GM21619 (cell line): ENCODE measurements at regions not wholly inside any gene's neighbourhood (a gene's known extent, or its start where the extent isn't known, plus 50 kb on each side); places are given as distances from the start of the nearest gene placed in this dataset.
"Not testable (repeated sequence)": the region's sequence is repeated elsewhere in the genome, so short reads cannot be mapped to it uniquely, and the experiment has no call there.

ENCODE experiments used
- ATAC-seq: cut with Tn5 transposase; IDR thresholded peaks from one replicate; pipeline ENCODE4 v1.9.1; 2021; ENCODE audit not compliant: unreplicated experiment

DNA sequence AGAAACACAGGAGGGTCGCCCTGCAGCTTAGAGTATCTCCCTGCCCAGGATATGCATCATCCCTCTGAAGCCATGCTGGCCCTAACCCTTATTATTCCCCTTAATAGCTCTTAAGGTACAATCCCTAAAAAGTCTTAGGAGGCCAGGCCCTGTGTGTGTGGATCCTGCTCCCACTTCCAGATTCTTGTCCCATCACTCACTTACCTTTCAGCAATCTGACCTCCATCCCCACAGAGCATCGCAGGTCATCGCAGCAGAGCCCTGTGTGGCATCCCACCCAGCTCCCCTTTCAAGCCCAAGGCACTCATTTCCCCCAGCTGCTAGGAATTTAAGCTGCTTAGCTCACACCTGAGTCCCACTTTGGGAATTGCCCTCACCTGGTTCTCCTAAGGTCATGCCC, 223.8 kb upstream of the SMLR1 start:
- no peak for ATAC-seq

DNA sequence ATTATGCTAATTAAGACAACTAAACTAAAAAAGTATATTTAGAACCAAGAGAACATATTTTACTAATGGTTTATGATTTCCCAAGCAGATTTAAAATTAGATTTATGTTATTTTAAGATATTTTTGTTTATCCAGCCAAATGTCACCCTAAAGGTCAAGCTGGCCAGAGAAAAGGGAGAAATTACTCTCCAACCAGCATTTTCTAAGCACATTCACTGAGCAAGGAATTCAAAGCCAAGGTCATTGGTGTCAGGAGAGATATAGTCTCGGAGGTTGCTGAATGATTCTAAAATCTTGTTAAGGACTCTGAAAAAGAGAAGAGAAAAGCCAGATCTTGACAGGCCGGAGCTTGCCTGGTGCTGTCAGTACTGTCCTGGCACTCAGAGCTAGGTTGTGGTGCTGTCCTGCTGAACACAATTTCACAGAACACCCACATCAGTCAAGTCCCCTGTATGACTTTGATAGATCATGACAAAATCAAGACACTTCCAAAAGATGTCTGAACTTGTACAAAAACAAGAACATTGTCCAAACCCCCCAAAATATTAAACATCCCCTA, 222.3 kb upstream of the SMLR1 start:
- no peak for ATAC-seq

DNA sequence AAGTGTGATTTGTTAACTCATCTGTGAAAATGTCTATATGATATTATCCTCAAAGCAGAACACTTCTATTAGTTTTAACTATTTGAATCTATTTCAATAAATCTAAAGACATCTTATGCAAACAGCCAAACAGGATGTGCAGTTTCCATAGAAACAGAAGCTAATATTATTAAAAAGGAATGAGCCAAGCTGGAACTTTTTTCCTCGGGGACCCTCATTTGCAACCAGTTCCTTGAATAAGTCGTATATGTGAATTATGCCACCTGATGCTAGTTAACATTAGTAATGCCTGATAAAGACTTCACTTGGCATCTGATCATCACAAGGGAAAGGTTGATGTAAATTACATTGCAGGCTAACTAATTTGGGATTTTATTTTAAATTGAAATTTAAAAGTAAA, 216.9 kb upstream of the SMLR1 start:
- ATAC-seq, result no peak

DNA sequence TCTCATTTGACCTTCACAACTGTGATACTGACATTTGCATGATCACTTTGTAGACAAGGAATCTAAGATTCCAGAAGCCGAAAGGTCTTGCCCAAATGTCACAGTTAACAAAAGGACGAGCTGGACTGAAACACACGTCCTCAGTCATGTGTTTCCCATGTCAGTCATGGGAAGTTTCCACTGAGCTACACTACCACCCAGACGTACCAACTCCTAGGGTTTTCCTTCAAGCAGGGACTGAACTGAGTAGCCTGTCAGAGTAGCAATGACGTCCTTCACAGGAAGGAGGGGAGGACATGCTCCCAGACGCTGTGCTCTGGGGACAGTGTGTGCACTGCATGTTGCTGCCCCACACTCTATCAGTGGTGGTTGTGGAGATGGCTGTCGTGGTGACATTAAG, 215.8 kb upstream of the SMLR1 start:
- ATAC-seq, result no peak

DNA sequence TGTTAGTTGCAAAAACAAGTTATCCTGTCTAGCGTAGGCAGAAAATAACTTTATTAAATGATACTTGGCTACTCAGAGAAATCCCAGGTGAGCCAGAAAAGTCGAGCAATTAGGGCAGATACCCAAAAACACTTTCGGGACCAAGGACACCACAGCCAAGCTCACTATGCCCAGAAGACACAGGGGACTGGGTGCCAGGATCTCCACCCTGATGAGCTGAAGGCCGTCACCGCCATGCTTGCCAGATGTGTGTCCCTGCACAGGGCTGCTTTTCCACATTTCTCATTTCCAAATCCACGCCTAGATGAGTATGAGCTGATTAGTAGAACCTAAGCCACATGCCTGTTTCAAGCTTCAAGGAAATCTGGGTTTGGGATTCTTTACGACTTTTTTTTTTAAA, 214.0 kb upstream of the SMLR1 start:
- ATAC-seq, result no peak

DNA sequence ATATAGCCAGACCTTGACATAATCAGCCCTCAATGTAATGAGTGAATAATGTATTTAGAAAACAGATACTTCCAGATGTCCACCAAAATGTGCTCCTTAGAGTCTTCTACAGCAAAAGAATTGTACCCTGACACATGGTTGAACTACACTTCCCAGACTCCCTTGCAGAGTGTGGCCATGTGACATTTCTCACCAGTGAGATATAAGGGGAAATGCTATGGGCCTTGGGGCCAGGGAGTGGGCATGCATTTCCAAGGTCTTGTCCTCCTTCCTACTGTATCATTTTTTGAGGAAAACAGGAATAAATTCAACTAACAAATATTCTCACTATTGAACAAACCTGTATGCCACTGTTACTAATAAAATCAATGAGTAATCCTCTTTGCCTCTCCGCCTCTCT, 211.4 kb upstream of the SMLR1 start:
- ATAC-seq, result no peak

DNA sequence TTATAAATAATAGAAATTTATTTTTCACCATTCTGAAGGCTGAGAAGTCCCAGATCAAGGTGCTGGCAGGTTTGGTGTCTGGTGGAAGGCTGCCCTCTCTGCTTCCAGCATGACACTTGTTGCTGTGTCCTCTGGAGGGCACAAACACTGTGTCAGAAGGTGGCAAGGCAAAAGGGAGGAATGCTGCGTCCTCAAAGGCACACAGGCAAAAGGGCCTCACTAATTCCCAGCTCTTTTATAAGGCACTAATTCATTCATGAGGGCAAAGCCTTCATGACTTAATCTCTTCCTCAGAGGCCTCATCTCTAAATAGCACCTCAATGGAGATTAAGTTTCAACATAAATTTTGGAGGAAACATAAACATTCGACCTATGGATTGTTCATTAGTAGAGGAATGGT, 209.5 kb upstream of the SMLR1 start:
- no peak for ATAC-seq

DNA sequence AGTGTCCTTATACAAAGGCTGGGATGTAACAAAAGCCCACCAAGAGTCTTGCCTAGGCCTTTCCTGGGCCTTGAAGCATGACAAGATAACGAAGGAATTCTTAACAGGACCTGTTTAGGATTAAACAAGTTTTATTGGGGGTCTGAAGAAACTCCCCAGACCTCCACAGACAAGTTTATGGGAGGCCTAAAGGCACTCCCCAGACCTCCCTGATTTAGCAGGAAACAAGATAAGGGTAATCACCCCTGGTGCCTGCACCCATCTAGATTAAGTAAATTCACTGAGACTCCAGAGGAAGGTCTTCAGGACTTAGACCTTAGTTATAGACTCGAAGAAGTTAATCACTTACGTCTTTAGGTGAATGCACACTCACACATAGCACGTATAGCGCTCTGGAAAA, 208.4 kb upstream of the SMLR1 start:
- not testable (repeated sequence) for ATAC-seq

DNA sequence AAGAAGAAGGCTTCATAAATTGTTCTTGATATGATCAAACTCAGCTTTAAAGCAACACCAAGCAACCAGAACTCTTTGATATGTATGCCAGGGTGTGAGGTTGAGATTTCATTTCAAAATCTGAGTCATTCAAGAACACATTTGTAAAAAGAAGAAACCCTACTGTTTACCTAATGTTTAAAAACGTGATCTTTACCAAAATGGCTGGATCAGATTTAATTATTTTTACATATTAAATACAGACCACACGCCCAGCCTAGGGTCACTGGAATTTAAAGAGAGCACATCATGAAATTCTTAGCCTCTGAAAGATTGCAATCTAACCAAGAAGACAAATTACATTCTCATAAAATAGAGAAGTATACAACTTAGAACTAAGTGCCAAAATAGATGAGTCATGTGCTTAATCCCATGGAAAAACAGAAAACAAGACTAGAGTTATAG, 206.8 kb upstream of the SMLR1 start:
- no peak for ATAC-seq

DNA sequence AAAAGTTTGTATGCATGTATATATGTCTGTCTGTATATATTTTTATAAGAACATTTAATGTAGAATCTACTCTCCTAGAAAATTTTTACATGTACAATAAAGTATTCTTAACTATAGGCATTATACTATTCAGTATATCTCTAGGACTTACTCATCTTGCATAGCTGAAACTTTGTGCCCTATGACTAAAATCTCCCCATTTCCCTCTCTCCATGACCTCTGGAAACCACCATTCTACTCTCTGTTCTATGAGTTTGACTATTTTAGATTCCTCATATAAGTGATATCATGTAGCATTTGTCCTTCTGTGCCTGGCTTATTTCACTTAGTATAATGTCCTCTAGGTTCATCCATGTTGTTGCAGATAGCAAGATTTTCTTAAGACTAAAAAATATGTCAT, 205.1 kb upstream of the SMLR1 start:
- ATAC-seq, result no peak

DNA sequence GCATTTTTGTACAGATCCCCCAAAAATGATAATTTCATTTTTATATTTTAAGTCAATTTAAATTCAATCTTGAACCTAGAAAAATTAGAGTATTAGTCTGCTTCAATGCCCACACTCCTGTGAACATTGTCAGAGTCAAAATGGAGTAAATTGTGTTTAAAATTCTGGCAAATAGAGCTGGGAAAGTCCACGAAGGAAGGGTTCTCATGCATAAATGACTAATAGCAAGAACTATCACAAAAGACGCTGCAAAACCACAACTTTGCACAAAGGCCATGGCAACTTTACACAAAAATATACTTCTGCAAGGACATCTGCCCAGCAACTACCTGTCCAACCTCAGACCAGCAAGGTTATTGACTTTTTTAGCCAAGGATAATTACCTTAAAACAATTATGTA, 203.2 kb upstream of the SMLR1 start:
- no peak for ATAC-seq

DNA sequence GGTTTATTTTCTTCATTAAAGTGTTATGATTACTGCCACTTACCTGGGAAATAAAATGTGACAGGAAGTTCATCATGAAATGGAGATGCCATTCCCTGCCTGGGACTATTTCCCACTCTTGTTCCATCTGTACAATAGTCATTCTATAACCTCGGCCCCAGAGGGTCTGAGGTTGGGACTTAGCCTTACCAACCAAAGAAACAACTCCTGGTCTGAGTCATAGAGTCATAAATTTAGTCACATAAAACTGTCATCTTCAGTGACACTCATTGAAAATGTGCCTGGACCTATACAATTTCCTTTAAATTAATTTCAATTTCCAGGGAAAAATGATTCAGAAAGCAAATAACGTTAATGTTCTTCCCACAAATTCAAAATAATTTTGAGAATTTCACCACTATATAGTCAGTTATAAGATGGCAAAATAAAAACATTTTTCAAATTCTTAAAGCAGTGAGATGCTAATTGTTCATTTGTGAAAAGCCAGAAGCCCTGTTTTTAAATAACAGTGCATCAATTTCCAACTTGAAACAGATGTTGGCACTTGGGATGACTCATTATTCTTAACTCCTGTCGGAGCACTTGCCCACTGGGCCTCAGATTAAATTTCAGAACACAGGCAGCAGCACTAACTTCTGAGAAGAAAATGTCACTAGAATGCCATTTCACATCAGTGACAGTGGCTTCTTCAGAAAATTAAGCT, 201.2 kb upstream of the SMLR1 start:
- ATAC-seq, result peak; percentile 83

DNA sequence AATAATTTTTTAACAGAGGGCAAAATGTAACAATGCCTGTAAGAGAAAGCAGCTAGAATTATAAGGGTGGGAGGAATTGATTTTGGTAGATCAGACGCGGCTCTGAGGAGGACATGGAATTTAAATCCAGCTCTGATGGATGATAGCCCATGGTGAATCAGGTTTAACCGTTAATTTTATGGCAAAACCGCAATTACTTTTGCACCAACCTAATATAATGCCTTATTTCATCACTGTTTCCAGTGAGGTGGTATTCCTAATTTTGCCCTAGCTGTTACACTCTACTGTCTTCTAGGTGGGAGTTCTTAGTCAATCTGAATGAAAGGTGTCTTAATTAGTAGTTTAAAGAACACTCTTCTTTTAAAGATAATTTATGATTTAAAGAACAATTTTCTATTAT, 198.3 kb upstream of the SMLR1 start:
- ATAC-seq, result no peak

DNA sequence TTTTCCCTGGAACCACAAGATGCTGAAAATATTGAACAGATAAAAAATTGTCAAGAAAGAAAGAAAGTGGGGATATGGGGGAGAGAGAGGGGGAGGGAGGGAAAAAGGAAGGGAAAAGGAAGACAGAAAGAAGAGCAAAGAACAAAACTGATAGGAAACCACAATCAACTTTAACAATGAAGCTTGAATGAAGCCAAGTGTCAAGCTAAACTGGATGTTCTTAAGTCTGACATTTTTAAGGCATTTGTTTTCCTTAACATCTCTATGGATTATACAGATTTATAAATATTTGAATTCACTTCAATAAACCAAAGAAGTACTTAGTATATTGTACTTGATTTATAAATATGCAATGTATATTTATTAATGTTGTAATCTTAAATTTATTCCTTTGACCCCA, 197.6 kb upstream of the SMLR1 start:
- ATAC-seq, result no peak

DNA sequence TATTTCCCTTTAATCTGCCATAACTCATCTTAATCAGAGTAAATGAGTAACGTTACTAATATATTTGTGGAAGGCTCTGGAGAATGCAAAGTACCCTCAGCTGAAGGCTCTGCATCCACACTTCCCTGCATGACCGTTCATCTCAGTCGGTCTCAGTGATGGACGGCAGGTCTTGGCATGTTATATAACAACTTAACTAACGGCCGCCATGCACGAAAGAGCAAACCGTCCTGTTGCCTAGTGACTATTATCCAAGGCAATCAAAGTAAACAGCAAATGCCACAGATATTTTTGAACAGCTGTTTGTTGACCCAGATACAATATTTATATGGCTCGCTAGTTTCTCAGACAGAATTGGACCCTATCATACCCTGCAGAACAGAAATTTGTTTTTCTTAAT, 194.9 kb upstream of the SMLR1 start:
- no peak for ATAC-seq

DNA sequence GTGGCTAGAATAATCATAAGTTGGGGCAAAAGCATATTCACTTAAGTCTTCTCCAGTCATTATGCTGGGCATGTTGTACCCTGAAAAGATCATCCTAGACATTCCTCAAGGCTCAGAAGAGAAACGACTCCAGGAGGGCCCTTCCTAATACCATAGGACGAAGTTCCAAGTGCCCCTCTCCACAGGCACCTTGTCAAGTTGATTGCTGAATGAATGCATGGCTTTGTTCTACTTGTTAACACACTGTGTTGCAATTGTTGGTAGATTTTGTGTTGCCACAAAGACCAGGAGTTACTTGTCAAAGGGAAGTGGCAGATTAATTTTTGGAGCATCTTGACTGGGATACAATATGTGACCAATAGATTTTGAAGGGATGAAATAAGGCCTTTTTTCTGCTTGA, 194.3 kb upstream of the SMLR1 start:
- ATAC-seq, result no peak

DNA sequence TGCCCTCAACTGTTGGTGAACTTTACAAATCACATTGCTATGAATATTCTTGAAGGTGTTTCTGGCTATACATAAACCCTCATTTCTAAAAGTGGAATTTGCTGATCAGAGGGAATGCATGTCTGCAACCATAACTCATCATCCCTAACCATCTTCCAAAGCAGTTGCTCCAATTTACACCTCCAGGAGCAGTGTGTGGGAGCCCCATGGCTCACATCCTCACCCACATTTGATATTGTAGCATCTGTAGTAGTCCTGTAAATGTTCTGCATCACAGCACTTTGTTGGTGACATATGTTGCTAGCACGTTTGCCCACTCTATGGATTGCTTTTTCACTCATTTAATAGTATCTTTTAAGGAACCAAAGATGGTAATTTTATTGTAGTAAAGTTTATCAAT, 183.8 kb upstream of the SMLR1 start:
- no peak for ATAC-seq

DNA sequence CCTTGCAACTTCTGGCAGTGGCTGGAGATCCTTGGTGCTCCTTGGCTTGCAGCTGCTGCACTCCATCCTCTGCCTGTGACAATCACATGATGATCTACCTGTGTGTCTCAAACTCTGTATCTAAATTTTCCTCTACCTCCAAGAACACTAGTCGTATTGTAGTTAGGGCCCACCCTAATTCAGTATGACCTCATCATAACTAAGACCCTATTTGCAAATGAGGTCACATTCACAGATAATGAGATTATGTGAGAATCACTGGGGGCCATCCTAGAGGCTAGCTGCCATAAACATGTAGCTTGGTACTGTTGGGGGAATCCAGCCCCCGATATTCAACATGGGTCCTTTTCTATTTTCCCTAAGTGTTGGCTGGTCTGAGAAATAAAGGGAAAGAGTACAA, 183.0 kb upstream of the SMLR1 start:
- no peak for ATAC-seq

DNA sequence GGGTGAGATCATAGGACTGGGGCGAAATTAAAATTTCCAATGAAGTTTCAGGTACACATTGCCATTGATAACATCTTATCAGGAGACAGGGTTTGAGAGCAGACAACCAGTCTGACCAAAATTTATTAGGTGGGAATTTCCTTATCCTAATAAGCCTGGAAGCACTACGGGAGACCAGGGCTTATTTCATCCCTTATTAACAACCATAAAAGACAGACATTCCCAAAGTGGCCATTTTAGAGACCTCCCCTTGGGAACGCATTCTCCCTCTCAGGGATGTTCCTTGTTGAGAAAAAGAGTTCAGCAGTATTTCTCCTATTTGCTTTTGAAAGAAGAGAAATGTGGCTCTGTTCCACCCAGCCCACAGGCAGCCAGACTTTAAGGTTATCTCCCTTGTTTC, 182.4 kb upstream of the SMLR1 start:
- ATAC-seq, result not testable (repeated sequence)

DNA sequence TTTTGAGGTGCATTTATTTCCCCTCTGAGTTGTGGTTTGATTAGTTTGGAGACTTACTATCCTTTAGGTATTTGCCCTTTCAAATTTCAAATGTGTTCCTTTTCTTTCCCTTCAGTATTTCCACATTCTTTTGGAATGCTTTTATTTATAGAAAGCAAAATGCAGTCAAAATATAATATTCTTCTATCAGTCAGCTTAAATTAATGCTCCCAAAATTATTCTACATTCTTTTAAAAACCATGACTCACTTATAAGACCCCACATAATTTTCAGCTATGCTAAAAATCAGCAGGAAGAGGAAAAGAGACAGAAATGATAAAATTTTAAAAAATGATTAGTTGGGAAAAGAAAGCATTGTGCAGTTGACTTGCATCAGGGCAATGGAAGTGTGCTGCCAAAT, 180.0 kb upstream of the SMLR1 start:
- ATAC-seq, result no peak

DNA sequence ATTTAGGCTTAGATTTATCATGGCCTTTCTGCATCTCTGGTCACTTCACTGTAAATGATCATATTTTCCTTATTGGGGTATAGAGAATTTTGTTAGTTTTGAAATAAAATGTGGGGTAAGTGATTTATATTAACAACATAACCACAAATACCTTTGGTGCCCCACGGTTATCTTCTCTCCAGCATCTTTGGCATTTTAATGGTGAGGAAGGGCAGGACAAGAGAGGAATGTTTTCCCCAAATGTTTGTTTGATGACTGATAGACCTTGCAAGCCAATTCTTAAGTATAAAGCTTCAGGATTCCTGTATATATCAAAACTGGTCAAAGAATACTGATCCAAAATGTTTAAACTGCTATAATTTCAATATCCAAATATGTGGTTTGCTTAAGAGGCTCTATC, 171.6 kb upstream of the SMLR1 start:
- ATAC-seq, result no peak

DNA sequence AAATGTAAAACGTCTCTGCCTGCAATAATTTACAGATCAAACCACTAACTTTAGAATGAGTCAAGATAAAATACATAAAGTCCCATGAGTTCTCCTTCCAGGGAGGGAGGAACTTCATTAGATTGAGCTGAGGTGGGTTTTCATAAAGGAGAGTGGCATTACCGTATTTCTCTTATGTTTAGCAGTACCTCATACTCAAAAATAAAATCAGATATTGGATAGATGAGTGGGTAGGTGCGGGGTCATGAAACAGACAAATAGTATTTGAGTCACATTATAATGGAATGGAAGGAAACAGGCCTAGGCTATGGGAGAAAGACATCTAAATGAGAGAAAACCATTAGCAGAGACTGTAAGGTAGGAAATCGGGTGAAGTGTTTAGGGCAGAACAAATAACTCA, 166.1 kb upstream of the SMLR1 start:
- no peak for ATAC-seq

DNA sequence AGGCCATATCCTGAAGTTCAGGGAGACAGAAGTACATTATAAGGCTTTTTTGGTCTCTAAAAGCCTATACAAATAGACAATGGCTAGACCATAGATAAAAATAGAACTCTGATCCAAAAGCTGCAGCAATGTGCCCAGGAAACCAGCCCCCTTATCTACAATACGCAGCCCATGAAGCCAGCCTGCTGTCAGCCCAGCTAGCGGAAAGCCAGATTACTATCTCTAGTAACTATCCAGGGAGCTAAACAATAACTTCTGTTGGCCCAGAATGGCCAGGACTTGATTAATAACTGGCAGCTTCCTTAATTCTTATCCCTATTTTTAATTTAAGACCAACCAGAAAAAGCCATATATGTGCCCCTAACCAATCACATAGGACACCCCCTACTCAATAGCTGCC, 160.4 kb upstream of the SMLR1 start:
- no peak for ATAC-seq
